ENCODE measurements at regions not wholly inside any gene's neighbourhood (a gene's known extent, or its start where the extent isn't known, plus 50 kb on each side); places are given as distances from the start of the nearest gene placed in this dataset.

- DNase-seq (ENCODE audit: low read depth) = no peak
Observed at GRCh38 chr6:102581378-102582124, 1188.0 kb downstream of the GRIK2 start.

DNA sequence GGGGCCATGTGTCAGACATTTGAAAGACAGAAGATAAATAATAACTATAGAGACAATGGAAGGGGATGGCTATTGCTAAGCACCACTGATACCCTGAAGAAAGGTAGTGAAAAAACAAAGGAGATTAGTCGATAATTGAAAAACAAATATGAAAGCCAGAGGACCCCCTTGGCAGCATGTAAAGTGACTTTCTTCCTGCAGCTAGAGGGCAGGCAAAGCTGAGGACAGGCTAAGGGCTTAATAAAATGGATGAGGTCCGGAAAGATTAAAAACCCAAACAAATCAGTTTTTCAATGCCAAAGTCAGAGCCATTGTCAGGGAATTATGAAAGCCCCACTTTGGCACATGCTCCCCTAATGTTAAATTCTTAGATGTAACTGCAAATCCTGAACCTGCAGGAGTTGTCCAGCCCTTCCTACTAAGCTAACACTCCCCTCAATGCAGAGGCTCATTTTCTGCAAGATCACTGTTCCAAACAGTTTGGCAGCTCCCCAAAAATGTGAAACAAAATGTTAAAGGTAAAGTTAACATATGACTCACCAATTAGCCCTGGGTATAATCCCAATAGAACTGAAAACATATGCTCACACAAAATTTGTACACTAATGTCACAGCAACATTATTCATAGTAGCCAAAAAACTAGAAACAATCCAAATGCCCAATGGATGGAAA lies 1177.9 kb downstream of the GRIK2 start:
- DNase-seq (ENCODE audit: low read depth) = no peak

GRCh38 chr6:102562713-102563112 lies 1169.2 kb downstream of the GRIK2 start:
- no peak for DNase-seq (ENCODE audit: low read depth)

DNA sequence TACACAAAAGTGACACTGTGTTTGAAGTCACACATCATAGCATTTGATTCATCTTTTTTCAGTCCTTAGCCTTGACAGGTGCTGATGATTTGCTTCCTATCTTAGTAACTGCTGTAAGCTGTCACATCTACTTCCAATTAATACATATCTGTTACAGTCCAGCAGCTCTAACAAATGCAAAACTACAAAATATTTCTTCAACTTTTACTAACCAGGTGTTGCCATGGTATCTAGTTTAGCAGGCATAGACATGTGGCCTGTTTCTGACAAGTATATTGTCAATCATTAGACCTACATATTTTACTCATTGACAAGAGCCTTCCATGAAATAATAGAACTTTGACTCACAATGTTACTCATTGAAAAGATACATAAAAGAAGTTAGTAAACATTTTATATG lies 1159.7 kb downstream of the GRIK2 start:
- no peak for DNase-seq (ENCODE audit: low read depth)

- no peak for DNase-seq (ENCODE audit: low read depth)
Observed at GRCh38 chr6:102549221-102549874, 1155.8 kb downstream of the GRIK2 start.

- no peak for DNase-seq (ENCODE audit: low read depth)
Observed at GRCh38 chr6:102525336-102525735, 1131.8 kb downstream of the GRIK2 start.

- DNase-seq (ENCODE audit: low read depth) = no peak
Observed at GRCh38 chr6:102520966-102521365, 1127.5 kb downstream of the GRIK2 start.

DNA sequence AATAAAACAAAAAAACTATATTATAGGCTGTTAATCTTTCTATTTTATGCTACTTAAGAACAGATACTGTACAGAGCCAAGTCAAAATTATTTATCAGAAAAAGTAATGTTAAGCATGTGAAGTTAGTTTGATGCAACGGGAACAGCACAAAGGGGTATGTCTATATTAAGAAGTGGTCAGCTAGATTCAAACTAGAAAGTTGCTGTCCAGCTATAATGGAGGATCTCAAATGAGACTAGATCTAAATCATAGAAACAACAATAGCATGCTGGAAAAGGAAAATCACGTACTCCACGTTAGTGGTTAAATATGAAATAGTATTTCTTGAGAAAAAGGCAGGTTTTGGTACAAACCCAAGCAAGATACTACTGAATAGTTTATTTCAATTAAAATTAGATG lies 1124.0 kb downstream of the GRIK2 start:
- DNase-seq (ENCODE audit: low read depth) = no peak

DNA sequence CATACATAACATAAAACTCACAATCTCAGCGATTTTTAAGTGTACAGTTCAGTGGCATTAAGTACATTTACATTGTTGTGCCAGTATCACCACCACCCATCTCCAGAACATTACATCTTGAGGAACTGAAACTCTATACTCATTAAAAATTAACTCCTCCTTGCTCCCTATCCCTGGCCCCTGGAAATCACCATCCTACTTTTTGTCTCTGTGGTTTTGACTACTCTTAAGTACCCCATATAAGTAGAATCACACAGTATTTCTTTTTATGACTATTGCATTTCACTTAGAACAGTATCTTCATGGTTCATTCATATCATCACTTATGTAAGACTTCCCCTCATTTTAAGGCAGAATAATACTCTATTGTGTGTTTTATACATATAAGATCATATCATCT lies 1108.1 kb downstream of the GRIK2 start:
- no peak for DNase-seq (ENCODE audit: low read depth)

GRCh38 chr6:102494808-102495207 lies 1101.3 kb downstream of the GRIK2 start:
- DNase-seq (ENCODE audit: low read depth) = no peak

GRCh38 chr6:102493485-102493884 lies 1100.0 kb downstream of the GRIK2 start:
- no peak for DNase-seq (ENCODE audit: low read depth)

DNA sequence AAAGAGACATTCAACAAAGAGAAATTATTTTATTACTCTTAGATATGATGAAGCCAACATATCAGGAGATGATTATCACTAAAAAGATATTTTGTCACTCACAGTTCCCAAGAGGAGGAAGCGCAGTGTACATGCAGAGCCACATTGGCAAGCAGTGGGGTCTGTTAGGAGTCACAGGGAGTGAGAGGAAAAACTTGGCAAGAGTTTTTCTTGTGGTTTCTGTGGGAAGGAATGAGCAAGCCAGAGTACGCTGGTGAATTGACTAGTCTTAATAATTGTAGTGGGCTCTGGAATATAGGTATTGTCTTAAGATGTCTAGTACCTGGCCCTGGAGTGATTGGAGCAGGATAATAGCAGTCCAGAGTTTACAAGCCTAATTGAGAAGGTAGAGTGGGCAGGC lies 1095.2 kb downstream of the GRIK2 start:
- DNase-seq (ENCODE audit: low read depth) = no peak

DNA sequence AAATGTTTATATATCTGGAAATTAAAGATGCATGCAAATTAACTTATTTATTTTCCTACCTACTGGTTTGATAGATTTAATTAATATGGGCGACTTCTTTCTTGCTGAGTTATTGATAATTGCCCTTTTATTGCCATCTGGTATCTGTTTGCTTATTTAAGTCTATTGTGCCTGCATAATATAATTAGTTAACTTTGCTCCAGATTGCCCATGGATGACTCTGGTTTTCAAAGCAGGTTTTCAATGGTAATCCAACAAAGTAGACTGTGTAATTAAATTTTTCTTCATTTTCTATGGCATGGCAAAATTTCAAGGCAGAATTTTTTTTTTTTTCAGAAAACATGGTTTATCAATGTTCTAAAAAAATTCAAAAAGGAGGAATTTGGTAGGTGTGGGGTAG lies 1092.0 kb downstream of the GRIK2 start:
- no peak for DNase-seq (ENCODE audit: low read depth)

DNA sequence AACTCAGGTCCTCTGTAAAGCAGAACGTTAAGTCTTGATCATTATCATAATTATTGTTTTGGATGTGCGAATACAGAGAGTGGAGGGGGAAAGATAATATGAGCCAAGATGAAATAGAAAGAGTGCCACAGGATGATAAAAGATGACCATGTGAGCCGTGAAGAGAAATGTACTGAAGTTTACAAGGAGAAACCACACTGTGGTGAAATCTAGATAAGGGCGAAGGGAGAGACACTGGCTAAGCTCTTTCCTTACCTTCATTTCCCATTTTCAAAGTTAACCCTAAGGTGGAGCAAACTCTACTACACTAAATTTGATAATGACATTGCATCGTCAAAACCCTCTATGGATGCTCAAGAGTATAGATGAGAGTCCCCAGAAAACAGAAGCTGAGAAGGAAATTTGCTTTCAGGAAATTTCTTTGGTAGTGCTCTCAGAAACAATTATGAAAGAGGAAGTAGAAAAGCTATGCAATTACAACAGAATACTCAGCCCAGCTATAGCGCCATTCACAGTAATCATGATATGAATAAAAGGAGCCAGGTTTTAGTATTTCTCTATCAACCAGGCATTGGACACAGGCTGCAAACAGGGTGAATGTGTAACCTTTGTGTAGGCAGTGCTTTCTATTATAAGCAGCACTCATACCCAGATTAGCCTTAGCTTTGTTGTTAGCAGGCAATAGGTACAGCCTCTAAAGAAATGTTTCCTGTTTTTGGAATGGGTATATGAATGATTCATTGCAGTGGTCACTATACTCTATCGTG lies 1080.7 kb downstream of the GRIK2 start:
- DNase-seq (ENCODE audit: low read depth) = no peak

GRCh38 chr6:102458990-102459389 lies 1065.5 kb downstream of the GRIK2 start:
- DNase-seq (ENCODE audit: low read depth) = no peak

DNA sequence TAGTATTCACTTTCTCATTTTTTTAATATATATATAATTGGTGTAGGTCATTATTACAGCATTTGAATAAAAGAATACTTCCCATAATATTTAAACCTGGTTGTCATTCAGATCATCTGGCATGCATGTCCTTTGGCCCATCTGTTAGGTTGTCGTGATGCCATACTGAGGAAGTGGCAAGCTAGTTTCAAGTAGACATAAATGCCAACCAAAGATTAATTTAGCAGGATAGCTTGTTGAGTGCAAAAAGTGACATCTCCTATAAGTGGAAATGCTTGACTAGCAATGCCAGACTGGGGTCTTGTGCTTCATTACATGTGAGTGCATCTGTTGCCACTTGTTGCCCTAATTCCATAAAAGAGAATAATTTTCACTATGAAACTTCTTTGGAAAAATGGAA lies 1044.7 kb downstream of the GRIK2 start:
- no peak for DNase-seq (ENCODE audit: low read depth)

DNA sequence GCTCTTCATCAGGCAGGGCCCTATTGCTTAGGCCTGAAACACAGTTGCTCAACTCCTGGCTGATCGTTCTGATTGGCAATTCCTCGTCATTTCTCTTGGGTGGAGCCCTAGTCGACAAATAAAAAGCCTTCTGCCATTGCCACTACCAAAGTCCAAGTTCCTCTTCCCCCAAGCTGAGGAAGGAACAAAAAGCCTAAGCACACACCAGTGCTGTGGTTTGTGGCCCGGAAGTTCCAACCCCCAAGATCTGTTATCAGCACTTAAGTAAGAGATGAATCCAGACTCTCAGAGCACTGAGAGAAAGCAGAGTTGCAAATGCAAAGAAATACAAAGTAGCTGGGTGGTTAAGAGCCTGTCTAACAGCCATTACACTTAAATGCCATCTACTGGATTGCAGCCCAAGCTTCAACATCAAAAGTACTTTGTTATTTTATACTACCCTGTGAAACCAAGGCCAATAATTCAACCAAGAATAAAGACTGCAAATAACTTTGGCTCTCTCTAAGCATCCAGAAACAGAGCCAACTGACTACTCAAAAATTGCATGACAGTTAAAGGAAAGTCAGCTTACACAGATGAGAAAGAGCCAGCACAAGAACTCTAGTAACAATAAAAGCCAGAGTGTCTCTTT lies 1024.0 kb downstream of the GRIK2 start:
- DNase-seq (ENCODE audit: low read depth) = no peak

GRCh38 chr6:102415891-102416290 lies 1022.4 kb downstream of the GRIK2 start:
- no peak for DNase-seq (ENCODE audit: low read depth)

- no peak for DNase-seq (ENCODE audit: low read depth)
Observed at GRCh38 chr6:102411796-102412195, 1018.3 kb downstream of the GRIK2 start.

- no peak for DNase-seq (ENCODE audit: low read depth)
Observed at GRCh38 chr6:102407886-102408741, 1014.6 kb downstream of the GRIK2 start.

DNA sequence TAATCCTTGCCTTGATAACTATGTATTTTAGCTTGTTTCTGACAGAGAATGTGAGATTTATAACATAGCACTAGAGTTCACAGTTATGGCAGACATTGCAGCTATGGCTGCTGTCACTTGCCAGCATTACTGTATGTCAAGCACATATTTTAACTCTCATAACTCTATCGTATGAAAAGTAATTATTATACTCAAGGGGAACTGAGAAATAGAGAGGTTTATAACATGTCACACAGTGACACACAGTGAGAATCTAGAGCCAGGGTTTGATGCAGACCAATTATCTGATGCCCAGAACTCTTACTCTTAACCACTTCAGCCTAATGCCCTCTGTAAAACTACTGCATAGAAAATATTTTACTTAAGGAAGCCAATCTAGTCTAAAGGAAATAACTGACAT lies 1012.4 kb downstream of the GRIK2 start:
- no peak for DNase-seq (ENCODE audit: low read depth)

Measured in activated T-cell treated with anti-CD3 and anti-CD28 coated beads for 24 hours (primary cell).